GM18870 (cell line): ENCODE measurements at regions not wholly inside any gene's neighbourhood (a gene's known extent, or its start where the extent isn't known, plus 50 kb on each side); places are given as distances from the start of the nearest gene placed in this dataset.
"Not testable (repeated sequence)": the region's sequence is repeated elsewhere in the genome, so short reads cannot be mapped to it uniquely, and the experiment has no call there.

Experiments
- ATAC-seq: cut with Tn5 transposase; IDR thresholded peaks from one replicate; pipeline ENCODE4 v1.9.1; 2021; ENCODE audit warnings: moderate library complexity; ENCODE audit not compliant: unreplicated experiment

DNA sequence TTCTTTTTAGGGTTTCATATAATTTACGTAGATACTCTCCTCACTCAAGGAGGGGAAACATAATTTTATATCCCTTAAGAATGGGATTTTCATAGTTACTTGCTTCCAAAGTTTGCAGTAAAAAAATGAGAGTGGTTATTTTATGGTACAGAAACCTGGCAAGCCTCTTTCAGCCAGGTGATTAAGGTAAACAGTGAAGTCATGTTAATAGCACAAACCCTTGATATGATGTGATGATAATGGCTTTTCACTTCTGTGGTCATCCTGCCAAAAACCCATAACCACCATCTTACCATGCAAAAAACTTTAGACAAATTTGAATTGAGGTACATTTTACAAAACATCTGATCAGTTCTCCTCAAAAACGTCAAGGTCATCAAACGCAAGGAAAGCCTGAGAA is 517.8 kb downstream of the SLITRK5 start:
- no peak for ATAC-seq

DNA sequence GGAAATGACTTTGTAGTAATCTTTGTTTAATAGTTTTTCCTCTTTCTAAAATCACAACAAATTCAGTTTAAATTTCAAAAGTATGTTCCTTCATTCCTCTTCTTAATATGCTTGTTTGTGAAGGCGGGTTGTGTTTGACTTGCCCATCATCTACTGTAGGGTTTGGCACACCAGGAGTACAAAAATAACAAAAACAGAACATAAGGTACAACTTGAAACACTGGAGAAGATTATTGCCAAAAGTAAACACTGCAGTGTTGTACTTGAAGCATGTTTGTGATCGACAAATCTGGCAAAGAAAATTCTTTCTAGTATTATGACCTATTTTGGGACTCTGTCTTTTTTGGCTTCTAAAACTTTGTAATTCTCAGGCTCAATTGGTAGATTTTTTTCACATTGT is 518.6 kb downstream of the SLITRK5 start:
- no peak for ATAC-seq

DNA sequence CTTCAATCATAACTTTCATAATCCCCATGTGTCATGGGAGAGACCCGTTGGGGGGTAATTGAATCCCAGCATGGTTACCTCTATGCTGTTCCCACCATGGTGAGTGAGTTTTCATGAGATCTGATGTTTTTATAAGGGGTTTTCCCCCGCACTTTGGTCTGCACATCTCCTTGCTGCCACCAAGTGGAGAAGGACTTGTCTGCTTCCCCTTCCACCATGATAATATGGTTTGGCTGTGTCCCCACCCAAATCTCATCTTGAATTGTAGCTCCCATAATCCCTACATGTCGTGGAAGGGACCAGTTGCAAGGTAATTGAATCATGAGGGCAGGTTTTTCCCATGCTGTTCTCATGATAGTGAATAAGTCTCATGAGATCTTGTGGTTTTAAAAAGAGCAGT is 524.9 kb downstream of the SLITRK5 start:
- no peak for ATAC-seq

- no peak for ATAC-seq
Observed at GRCh38 chr13:88217372-88217771, 546.2 kb downstream of the SLITRK5 start.

- no peak for ATAC-seq
Observed at GRCh38 chr13:88217883-88218282, 546.7 kb downstream of the SLITRK5 start.

- ATAC-seq: no peak
Observed at GRCh38 chr13:88223958-88224357, 552.8 kb downstream of the SLITRK5 start.

GRCh38 chr13:88235441-88235840 is 564.3 kb downstream of the SLITRK5 start:
- no peak for ATAC-seq

DNA sequence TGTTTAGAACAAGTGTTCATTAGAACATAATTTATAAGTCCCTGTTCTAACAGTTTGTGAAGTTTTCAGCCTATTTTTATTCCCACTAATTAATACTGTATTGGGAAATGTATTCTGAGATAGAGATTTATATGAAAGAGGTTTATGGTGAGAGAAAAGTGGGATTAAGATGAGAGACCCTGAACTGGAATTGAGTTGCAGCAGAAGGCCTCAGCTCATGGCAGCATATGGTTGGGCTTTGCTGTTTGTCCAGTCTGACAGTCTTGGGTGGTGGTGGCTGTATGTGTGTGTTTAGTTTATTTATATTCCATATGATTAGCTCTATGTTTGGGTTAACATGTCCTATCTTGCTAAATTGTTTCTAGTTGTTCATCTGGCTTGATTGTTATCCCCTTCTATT is 575.1 kb downstream of the SLITRK5 start:
- ATAC-seq: no peak

GRCh38 chr13:88248393-88248792 is 577.2 kb downstream of the SLITRK5 start:
- no peak for ATAC-seq

DNA sequence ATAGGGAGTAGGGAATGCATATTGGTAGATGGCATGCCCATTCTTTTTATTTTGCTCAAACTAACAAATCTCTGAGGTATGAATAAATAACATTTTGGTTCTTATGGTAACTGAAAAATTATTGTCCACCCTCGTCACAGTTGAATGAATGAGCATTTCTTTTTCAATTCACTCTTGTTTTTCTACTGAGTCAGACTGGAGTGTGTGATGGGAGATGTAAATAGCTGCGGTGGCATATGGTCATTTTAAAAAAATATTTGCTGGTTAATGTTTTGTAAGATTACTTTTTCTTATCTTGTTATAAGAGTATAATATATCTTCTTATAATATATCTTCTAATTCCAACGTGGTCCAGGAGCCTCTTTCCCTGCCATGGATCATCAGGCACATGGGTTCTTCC is 586.5 kb downstream of the SLITRK5 start:
- ATAC-seq: no peak

DNA sequence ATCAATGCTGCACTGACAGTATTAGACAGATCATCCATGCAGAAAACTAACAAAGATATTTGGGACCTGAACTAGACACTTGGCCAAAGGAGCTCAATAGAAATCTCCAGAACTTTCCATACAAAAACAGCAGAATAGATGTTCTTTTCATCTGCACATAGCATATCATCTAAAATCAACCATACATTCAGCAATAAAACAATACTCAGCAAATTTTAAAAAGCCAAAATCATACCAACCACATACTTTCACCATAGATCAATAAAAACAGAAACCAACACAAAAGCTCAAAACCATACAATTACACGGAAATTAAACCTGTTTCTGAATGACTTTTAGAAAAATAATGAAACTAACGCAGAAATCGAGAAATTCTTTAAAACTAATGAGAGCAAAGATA is 592.6 kb downstream of the SLITRK5 start:
- no peak for ATAC-seq

- no peak for ATAC-seq
Observed at GRCh38 chr13:88281841-88282240, 610.7 kb downstream of the SLITRK5 start.

DNA sequence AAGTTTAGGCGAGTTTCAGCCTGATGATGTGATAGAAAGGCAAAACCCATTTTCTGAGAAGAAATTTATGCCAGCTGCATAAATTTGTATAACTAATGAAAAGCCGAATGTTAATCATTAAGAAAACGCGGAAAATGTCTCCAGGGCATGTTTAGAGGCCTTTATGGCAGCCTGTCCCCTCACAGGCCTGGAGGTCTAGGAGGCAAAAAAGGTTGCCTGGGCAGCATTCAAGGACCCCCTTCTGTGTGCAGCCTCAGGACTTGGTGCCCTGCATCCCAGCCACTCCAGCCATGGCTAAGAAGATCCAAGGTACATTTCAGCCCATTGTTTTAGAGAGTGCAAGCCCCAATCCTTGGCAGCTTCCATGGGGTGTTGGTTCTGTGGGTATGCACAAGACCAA is 614.2 kb downstream of the SLITRK5 start:
- no peak for ATAC-seq

DNA sequence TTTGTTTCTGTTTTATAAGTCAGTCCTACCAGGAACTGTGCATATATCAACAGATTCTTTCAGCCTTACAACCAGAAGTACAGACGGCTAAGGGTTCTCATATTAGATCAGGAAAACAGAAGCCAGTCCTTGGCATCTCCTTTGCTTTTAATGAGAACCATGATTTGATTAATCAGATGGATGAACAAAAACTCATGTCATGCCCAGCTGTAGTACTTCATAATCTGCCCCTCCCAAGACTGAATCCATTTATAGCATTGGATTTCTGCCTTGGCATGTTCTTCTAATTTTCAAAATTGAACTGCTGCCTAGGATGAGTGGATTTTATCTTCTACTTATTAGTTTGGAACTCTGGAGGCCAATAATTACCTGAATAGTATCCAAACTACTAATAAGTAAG is 617.2 kb downstream of the SLITRK5 start:
- no peak for ATAC-seq

- ATAC-seq: not testable (repeated sequence)
Observed at GRCh38 chr13:88291731-88292130, 620.6 kb downstream of the SLITRK5 start.

DNA sequence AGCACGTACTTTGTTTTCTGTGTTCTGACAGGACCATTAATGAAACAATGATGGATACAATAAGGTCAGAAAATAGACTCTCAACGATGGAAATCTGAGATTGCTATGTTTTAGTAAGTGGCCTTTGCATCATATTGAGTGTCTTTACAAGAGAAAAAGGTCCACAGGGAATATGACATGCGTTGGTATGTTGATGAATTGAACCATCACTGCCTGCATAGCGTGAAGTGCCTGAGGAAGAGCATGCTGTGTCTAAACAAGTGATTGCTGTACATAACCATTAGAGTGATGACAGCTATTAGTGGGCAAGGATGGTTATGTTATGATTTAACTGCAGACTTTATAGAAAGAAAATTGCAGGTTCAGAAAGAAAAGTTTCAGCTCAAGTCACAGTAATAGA is 623.2 kb downstream of the SLITRK5 start:
- ATAC-seq: no peak

DNA sequence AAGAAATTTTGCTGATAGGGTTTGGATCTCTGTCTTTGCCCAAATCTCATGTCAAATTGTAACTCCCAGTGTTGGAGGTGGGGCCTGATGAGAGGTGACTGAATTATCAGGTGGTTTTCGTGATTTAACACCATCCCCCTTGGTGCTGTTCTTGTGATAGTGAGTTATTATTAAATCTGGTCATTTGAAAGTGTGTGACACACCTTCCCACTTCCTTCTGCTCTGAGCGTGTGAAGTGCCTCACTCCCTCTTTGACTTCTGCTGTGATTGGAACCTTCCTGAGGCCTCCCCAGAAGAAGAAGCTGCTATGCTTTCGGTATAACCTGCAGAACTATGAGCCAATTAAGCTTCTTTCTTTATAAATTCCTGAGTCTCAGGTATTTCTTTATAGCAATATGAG is 632.0 kb downstream of the SLITRK5 start:
- ATAC-seq: no peak

- ATAC-seq: no peak
Observed at GRCh38 chr13:88303605-88304004, 632.4 kb downstream of the SLITRK5 start.

DNA sequence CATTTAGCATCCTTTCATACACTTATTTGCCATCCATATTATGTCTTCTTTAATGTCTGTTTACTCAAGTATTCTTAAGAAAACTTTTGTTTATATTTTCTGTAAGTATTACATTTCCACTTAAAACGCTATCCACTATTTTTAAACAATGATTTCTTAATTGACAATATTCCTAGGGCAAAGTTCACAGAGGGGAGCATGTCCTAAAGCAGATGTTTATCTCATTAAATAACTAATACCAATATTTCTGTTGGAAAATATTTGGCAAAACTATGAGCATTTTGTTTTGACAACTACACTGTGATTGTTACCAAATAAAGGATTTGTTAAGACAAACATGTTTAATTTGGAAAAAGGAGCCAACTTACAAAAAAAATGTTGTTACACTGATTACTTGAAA is 643.3 kb downstream of the SLITRK5 start:
- ATAC-seq: no peak

DNA sequence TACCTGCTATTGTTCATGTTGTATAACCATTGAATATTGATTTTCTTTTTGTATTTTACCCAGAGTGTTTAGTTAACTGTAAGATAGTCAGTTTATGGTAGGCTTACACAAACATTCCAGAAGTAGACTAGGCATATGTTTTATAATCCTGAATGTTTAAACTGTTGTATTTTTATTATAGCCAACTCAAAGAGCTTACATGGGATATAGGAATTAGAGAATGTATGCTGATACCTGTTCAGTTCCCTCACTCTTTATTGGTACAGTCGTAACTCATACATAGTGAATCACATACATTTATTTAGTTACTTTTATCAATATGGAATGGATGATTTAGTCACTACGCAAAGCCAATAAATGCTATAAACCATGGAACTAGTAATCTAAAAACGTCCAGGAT is 657.9 kb downstream of the SLITRK5 start:
- no peak for ATAC-seq

- ATAC-seq: no peak
Observed at GRCh38 chr13:88339271-88339741, 668.1 kb downstream of the SLITRK5 start.

DNA sequence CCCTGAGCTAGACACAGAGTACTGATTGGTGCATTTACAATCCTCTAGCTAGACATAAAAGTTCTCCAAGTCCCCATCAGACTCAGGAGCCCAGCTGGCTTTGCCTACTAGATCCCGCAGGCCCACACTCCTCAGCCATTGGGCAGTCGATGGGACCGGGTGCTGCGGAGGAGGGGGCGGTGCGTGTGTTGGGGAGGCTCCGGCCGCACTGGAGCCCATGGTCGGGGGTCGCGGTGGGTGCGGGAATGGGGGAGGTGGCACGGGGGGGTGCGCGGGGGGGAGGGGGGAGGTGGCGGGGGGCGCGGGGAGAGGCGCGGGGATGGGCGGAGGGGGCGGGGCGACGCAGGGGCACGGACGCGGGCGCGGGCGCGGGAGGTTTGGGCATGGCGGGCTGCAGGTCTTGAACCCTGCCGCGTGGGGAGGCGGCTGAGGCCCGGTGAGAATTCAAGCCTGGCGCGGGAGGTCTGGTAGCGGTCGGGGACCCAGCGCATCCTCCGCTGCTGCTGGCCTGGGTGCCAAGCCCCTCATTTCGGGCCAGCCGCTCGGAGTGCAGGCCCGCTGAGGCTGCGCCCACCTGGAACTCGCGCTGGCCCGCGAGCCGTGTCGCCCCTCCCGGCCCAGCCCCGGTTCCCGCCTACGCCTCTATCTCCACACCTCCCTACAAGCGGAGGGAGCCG is 674.1 kb downstream of the SLITRK5 start:
- ATAC-seq: no peak

- ATAC-seq: no peak
Observed at GRCh38 chr13:88360761-88361160, 689.6 kb downstream of the SLITRK5 start.
